ENCODE measurements at regions not wholly inside any gene's neighbourhood (a gene's known extent, or its start where the extent isn't known, plus 50 kb on each side); places are given as distances from the start of the nearest gene placed in this dataset.

DNA sequence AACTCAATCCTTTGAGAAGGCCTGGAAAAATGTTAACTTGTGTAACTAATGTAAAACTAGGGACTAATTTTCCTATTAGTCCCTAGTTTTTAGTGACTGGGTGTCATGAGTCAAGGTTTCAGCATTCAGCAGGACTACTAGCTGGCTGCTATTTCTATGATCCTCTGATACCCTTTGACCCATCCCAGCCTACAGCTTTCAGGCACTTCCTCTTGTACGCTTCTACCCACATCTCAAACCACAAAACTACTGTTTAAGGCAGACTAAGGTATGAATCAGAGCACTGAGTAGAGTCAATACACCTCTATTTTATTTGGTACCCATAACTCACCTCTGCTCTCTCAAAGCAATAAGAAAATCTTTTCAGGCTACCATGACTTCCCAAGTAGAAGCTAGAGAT is 809.6 kb downstream of the PDHA2 start:
- H3K27me3 Mint-ChIP-seq (ENCODE audit: low read depth, unreplicated experiment): no peaks in the 10 kb centered on the region
- Histone ChIP-seq H3K4me1 (ENCODE audit: insufficient read depth, low read length) (peaks cover 7% of the 10 kb centered on the region), H3K4me2 (ENCODE audit: low read length) (peak overlapping the region; percentile 34), H3K36me3 (ENCODE audit: insufficient read depth, low read length) (no peaks in the 10 kb centered on the region), H4K20me1 (ENCODE audit: insufficient read depth, low read length) (no peaks in the 10 kb centered on the region), H3K9ac (ENCODE audit: low read length) (no peak overlapping the region), H3K9me3 (ENCODE audit: insufficient read depth, low read depth, low read length) (no peaks in the 10 kb centered on the region), H3K27ac (ENCODE audit: low read depth, low read length) (no peak overlapping the region), H3K4me3 (ENCODE audit: insufficient read depth, low read depth, low read length) (no peak overlapping the region), H3K79me2 (ENCODE audit: insufficient read depth, low read length) (no peaks in the 10 kb centered on the region), H3K27me3 (ENCODE audit: insufficient read depth, low read length) (no peaks in the 10 kb centered on the region), H2AFZ (ENCODE audit: low read depth, low read length) (no peak overlapping the region)
- no peak overlapping the region for H3K4me3 Mint-ChIP-seq (ENCODE audit: unreplicated experiment)
- FAIRE-seq: no peak
- no peaks in the 10 kb centered on the region for H3K9me3 Mint-ChIP-seq (ENCODE audit: unreplicated experiment)
- H3K4me1 Mint-ChIP-seq (ENCODE audit: low read depth, unreplicated experiment): peaks cover 35% of the 10 kb centered on the region
- H3K36me3 Mint-ChIP-seq (ENCODE audit: low read depth, unreplicated experiment): no peaks in the 10 kb centered on the region
- TF ChIP-seq EZH2 (IDR thresholded peaks at IDR 0.05; ENCODE audit: insufficient read depth, low read length): no peak
- TF ChIP-seq, protein P1, sequence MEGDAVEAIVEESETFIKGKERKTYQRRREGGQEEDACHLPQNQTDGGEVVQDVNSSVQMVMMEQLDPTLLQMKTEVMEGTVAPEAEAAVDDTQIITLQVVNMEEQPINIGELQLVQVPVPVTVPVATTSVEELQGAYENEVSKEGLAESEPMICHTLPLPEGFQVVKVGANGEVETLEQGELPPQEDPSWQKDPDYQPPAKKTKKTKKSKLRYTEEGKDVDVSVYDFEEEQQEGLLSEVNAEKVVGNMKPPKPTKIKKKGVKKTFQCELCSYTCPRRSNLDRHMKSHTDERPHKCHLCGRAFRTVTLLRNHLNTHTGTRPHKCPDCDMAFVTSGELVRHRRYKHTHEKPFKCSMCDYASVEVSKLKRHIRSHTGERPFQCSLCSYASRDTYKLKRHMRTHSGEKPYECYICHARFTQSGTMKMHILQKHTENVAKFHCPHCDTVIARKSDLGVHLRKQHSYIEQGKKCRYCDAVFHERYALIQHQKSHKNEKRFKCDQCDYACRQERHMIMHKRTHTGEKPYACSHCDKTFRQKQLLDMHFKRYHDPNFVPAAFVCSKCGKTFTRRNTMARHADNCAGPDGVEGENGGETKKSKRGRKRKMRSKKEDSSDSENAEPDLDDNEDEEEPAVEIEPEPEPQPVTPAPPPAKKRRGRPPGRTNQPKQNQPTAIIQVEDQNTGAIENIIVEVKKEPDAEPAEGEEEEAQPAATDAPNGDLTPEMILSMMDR (IDR thresholded peaks at IDR 0.05; ENCODE audit: insufficient read depth, low read depth, low read length): no peak
- peak overlapping the region; percentile 67 for H3K27ac Mint-ChIP-seq (ENCODE audit: unreplicated experiment)
- peak; percentile 85 for DNase-seq (ENCODE audit: low read depth)

DNA sequence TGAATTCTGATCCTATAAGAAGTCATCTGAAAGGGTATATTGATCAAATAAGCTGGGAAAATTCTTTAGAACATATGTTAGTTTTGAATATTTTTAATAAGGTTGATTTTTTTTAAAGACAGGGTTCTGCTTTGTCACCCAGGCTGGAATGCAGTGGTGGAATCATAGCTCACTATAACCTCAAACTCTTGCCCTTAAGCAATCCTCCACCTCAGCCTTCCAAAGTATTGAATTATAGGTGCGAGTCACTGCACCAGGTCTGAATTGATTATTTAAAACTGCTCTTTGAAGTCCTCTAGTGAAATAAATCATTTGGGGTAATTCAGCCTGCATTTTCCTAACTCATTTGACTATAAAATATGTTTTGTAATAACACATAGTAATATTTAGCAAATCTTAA is 812.3 kb downstream of the PDHA2 start:
- H3K27me3 ChIP-seq (ENCODE audit: insufficient read depth, low read length): no peaks in the 10 kb centered on the region
- no peak overlapping the region for H2AFZ ChIP-seq (ENCODE audit: low read depth, low read length)
- H3K4me1 ChIP-seq (ENCODE audit: insufficient read depth, low read length): peaks cover 7% of the 10 kb centered on the region
- H3K9ac ChIP-seq (ENCODE audit: low read length): no peak overlapping the region
- H4K20me1 ChIP-seq (ENCODE audit: insufficient read depth, low read length): no peaks in the 10 kb centered on the region
- Mint-ChIP-seq H3K9me3 (ENCODE audit: unreplicated experiment) (no peaks in the 10 kb centered on the region), H3K36me3 (ENCODE audit: low read depth, unreplicated experiment) (no peaks in the 10 kb centered on the region), H3K27ac (ENCODE audit: unreplicated experiment) (no peak overlapping the region), H3K4me1 (ENCODE audit: low read depth, unreplicated experiment) (peaks cover 35% of the 10 kb centered on the region), H3K4me3 (ENCODE audit: unreplicated experiment) (no peak overlapping the region), H3K27me3 (ENCODE audit: low read depth, unreplicated experiment) (no peaks in the 10 kb centered on the region)
- H3K9me3 ChIP-seq (ENCODE audit: insufficient read depth, low read depth, low read length): no peaks in the 10 kb centered on the region
- no peak for TF ChIP-seq EZH2 (IDR thresholded peaks at IDR 0.05; ENCODE audit: insufficient read depth, low read length)
- TF ChIP-seq, protein P1 (IDR thresholded peaks at IDR 0.05; ENCODE audit: insufficient read depth, low read depth, low read length): no peak
- H3K27ac ChIP-seq (ENCODE audit: low read depth, low read length): no peak overlapping the region
- H3K4me2 ChIP-seq (ENCODE audit: low read length): no peak overlapping the region
- no peak overlapping the region for H3K4me3 ChIP-seq (ENCODE audit: insufficient read depth, low read depth, low read length)
- DNase-seq (ENCODE audit: low read depth): peak; percentile 39
- no peak for FAIRE-seq
- H3K36me3 ChIP-seq (ENCODE audit: insufficient read depth, low read length): no peaks in the 10 kb centered on the region
- H3K79me2 ChIP-seq (ENCODE audit: insufficient read depth, low read length): no peaks in the 10 kb centered on the region

DNA sequence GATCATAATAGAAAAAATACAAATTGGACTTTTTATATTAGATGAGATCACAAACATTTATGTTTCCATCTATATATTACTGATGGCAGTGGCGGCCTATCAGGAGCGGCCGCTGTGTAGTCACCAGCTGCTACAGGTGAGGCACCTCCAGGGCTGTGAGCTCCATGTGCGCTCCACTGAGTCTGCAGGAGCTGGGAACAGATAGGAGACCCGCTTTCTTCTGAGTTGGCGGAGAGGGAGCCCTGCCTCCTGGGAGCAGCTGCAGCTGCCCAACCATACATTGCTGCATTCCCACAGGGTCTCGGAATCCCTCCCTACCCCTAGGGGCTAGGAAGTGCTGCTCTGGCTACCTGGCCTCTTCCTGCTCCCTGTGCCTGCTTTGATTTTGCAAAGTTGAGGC is 812.9 kb downstream of the PDHA2 start:
- Histone ChIP-seq H3K79me2 (ENCODE audit: insufficient read depth, low read length) (no peaks in the 10 kb centered on the region), H3K4me2 (ENCODE audit: low read length) (no peak overlapping the region), H3K9me3 (ENCODE audit: insufficient read depth, low read depth, low read length) (no peaks in the 10 kb centered on the region), H4K20me1 (ENCODE audit: insufficient read depth, low read length) (no peaks in the 10 kb centered on the region), H3K4me3 (ENCODE audit: insufficient read depth, low read depth, low read length) (no peak overlapping the region), H3K4me1 (ENCODE audit: insufficient read depth, low read length) (peaks cover 7% of the 10 kb centered on the region), H3K36me3 (ENCODE audit: insufficient read depth, low read length) (no peaks in the 10 kb centered on the region), H3K9ac (ENCODE audit: low read length) (no peak overlapping the region), H2AFZ (ENCODE audit: low read depth, low read length) (no peak overlapping the region), H3K27me3 (ENCODE audit: insufficient read depth, low read length) (no peaks in the 10 kb centered on the region), H3K27ac (ENCODE audit: low read depth, low read length) (no peak overlapping the region)
- peaks cover 35% of the 10 kb centered on the region for H3K4me1 Mint-ChIP-seq (ENCODE audit: low read depth, unreplicated experiment)
- no peaks in the 10 kb centered on the region for H3K36me3 Mint-ChIP-seq (ENCODE audit: low read depth, unreplicated experiment)
- FAIRE-seq (no peak), DNase-seq (ENCODE audit: low read depth) (no peak)
- H3K4me3 Mint-ChIP-seq (ENCODE audit: unreplicated experiment): no peak overlapping the region
- no peak overlapping the region for H3K27ac Mint-ChIP-seq (ENCODE audit: unreplicated experiment)
- H3K9me3 Mint-ChIP-seq (ENCODE audit: unreplicated experiment): no peaks in the 10 kb centered on the region
- TF ChIP-seq EZH2 (IDR thresholded peaks at IDR 0.05; ENCODE audit: insufficient read depth, low read length): no peak
- TF ChIP-seq, protein P1 (IDR thresholded peaks at IDR 0.05; ENCODE audit: insufficient read depth, low read depth, low read length): no peak
- H3K27me3 Mint-ChIP-seq (ENCODE audit: low read depth, unreplicated experiment): no peaks in the 10 kb centered on the region
